NCI-H146 treated with DMSO at 0.1 percent for 48 hours (cell line): ENCODE measurements at regions not wholly inside any gene's neighbourhood (a gene's known extent, or its start where the extent isn't known, plus 50 kb on each side); places are given as distances from the start of the nearest gene placed in this dataset.
"Not testable (repeated sequence)": the region's sequence is repeated elsewhere in the genome, so short reads cannot be mapped to it uniquely, and the experiment has no call there.

Experiments
- DNase-seq: peaks from one replicate; lab custom pipeline; 2025; ENCODE audit not compliant: unreplicated experiment; lab: John Stamatoyannopoulos, UW

GRCh38 chrX:42290608-42291007 lies 367.3 kb upstream of the CASK start:
- no peak for DNase-seq

- DNase-seq, result no peak
These were observed 366.4 kb upstream of the CASK start for GRCh38 chrX:42289492-42290385.

- not testable (repeated sequence) for DNase-seq
These were observed 362.3 kb upstream of the CASK start for GRCh38 chrX:42285681-42286080.

- DNase-seq, result no peak
These were observed 353.8 kb upstream of the CASK start for GRCh38 chrX:42276982-42277690.

- no peak for DNase-seq
These were observed 350.8 kb upstream of the CASK start for GRCh38 chrX:42274151-42274550.

GRCh38 chrX:42273387-42273786 lies 350.0 kb upstream of the CASK start:
- DNase-seq, result no peak

- DNase-seq, result no peak
These were observed 345.8 kb upstream of the CASK start for GRCh38 chrX:42269186-42269585.

- no peak for DNase-seq
These were observed 337.5 kb upstream of the CASK start for GRCh38 chrX:42260854-42261253.

- DNase-seq, result no peak
These were observed 324.9 kb upstream of the CASK start for GRCh38 chrX:42248226-42248625.

GRCh38 chrX:42247241-42247640 lies 323.9 kb upstream of the CASK start:
- no peak for DNase-seq

GRCh38 chrX:42246814-42247213 lies 323.5 kb upstream of the CASK start:
- peak; percentile 0 for DNase-seq

- no peak for DNase-seq
These were observed 318.6 kb upstream of the CASK start for GRCh38 chrX:42242004-42242403.

GRCh38 chrX:42241421-42241820 lies 318.1 kb upstream of the CASK start:
- DNase-seq, result no peak

GRCh38 chrX:42237956-42238355 lies 314.6 kb upstream of the CASK start:
- DNase-seq, result no peak

- DNase-seq, result no peak
These were observed 306.2 kb upstream of the CASK start for GRCh38 chrX:42229533-42229932.

- no peak for DNase-seq
These were observed 297.3 kb upstream of the CASK start for GRCh38 chrX:42220666-42221065.

- DNase-seq, result peak; percentile 78
These were observed 296.7 kb upstream of the CASK start for GRCh38 chrX:42220083-42220482.

GRCh38 chrX:42219231-42219630 lies 295.9 kb upstream of the CASK start:
- DNase-seq, result no peak

GRCh38 chrX:42195506-42195905 lies 272.2 kb upstream of the CASK start:
- no peak for DNase-seq

- DNase-seq, result no peak
These were observed 266.2 kb upstream of the CASK start for GRCh38 chrX:42189576-42189975.

GRCh38 chrX:42188730-42189129 lies 265.4 kb upstream of the CASK start:
- no peak for DNase-seq

GRCh38 chrX:42176789-42177188 lies 253.4 kb upstream of the CASK start:
- no peak for DNase-seq
